HG03565 (cell line): ENCODE measurements at regions not wholly inside any gene's neighbourhood (a gene's known extent, or its start where the extent isn't known, plus 50 kb on each side); places are given as distances from the start of the nearest gene placed in this dataset.

Experiments
- ATAC-seq: cut with Tn5 transposase; IDR thresholded peaks from one replicate; pipeline ENCODE4 v1.9.1; 2021; ENCODE audit warnings: mild to moderate bottlenecking, moderate library complexity; ENCODE audit not compliant: unreplicated experiment

- ATAC-seq, result no peak
Observed at GRCh38 chr1:217373761-217374701, 256.9 kb downstream of the GPATCH2 start.

- ATAC-seq, result no peak
Observed at GRCh38 chr1:217372049-217372970, 258.6 kb downstream of the GPATCH2 start.

- ATAC-seq, result no peak
Observed at GRCh38 chr1:217370757-217371156, 260.1 kb downstream of the GPATCH2 start.

GRCh38 chr1:217369996-217370551, 260.8 kb downstream of the GPATCH2 start:
- ATAC-seq, result no peak

GRCh38 chr1:217369271-217369981, 261.5 kb downstream of the GPATCH2 start:
- ATAC-seq, result peak; percentile 87

- ATAC-seq, result no peak
Observed at GRCh38 chr1:217364220-217364619, 266.7 kb downstream of the GPATCH2 start.

- ATAC-seq, result no peak
Observed at GRCh38 chr1:217363319-217363718, 267.6 kb downstream of the GPATCH2 start.

GRCh38 chr1:217360510-217360909, 270.4 kb downstream of the GPATCH2 start:
- ATAC-seq, result no peak

GRCh38 chr1:217354895-217355294, 276.0 kb downstream of the GPATCH2 start:
- no peak for ATAC-seq

GRCh38 chr1:217348960-217349664, 281.8 kb downstream of the GPATCH2 start:
- no peak for ATAC-seq

- ATAC-seq, result no peak
Observed at GRCh38 chr1:217344712-217345111, 286.2 kb downstream of the GPATCH2 start.

GRCh38 chr1:217343907-217344306, 287.0 kb downstream of the GPATCH2 start:
- ATAC-seq, result no peak

- no peak for ATAC-seq
Observed at GRCh38 chr1:217342105-217342504, 288.8 kb downstream of the GPATCH2 start.

GRCh38 chr1:217336724-217337123, 294.2 kb downstream of the GPATCH2 start:
- no peak for ATAC-seq

- peak; percentile 82 for ATAC-seq
Observed at GRCh38 chr1:217333939-217334338, 297.0 kb downstream of the GPATCH2 start.

GRCh38 chr1:217332431-217333065, 298.3 kb downstream of the GPATCH2 start:
- no peak for ATAC-seq

- no peak for ATAC-seq
Observed at GRCh38 chr1:217331698-217332097, 299.2 kb downstream of the GPATCH2 start.

- no peak for ATAC-seq
Observed at GRCh38 chr1:217327901-217328300, 303.0 kb downstream of the GPATCH2 start.

GRCh38 chr1:217322834-217323233, 308.1 kb downstream of the GPATCH2 start:
- peak; percentile 100 for ATAC-seq
